IMR-90 (cell line): ENCODE measurements at regions not wholly inside any gene's neighbourhood (a gene's known extent, or its start where the extent isn't known, plus 50 kb on each side); places are given as distances from the start of the nearest gene placed in this dataset.

ENCODE experiments used
- ATAC-seq: fragments of 200-7000 bp; cut with Tn5 transposase; 2 replicates; pipeline ENCODE4 v1.9.1; 2020; ENCODE audit warnings: low read depth, mild to moderate bottlenecking, moderate library complexity
- BruUV-seq: library from RNA; stranded (reverse); fragments of 400-500 nt; replicated peaks from 2 replicates; lab custom pipeline; 2021; lab: Mats Ljungman, UMichigan
- CTCF ChIA-PET: fragments of 300-600 bp; formaldehyde crosslinking; extraction: SDS; loops from one replicate; lab custom pipeline; 2021; ENCODE audit warnings: antibody characterized with exemption; lab: Yijun Ruan, JAX
- POLR2A ChIA-PET: fragments of 300-600 bp; sonication (Branson Sonifier 250); formaldehyde crosslinking; loops from one replicate; lab custom pipeline; 2022; ENCODE audit warnings: antibody characterized with exemption; ENCODE audit not compliant: unreplicated experiment; lab: Charles Lee
- DNase-seq: peaks from one replicate; pipeline ENCODE4 v3.0.0; 2013
- H2AFZ ChIP-seq: replicated peaks from 2 replicates; pipeline ENCODE3; 2013; ENCODE audit warnings: low read length, mild to moderate bottlenecking; ENCODE audit not compliant: poor library complexity
- H2AK5ac ChIP-seq: 2 replicates; pipeline ENCODE4 v1.6.1; 2013; ENCODE audit warnings: low read depth, low read length, inconsistent platforms
- H2AK9ac ChIP-seq: replicated peaks from 2 replicates; pipeline ENCODE3; 2013; ENCODE audit warnings: mild to moderate bottlenecking, low read depth, low read length, moderate library complexity; ENCODE audit not compliant: poor library complexity
- H2BK120ac ChIP-seq: 2 replicates; pipeline ENCODE4 v1.6.1; 2013; ENCODE audit warnings: low read depth, low read length, inconsistent platforms
- H2BK15ac ChIP-seq: 3 replicates; pipeline ENCODE4 v1.6.1; 2013; ENCODE audit warnings: low read depth, low read length, inconsistent platforms
- H2BK20ac ChIP-seq: 2 replicates; pipeline ENCODE4 v1.6.1; 2013; ENCODE audit warnings: low read depth, mild to moderate bottlenecking, inconsistent platforms, low read length, moderate library complexity
- H2BK5ac ChIP-seq: 2 replicates; pipeline ENCODE4 v1.6.1; 2013; ENCODE audit warnings: mild to moderate bottlenecking, low read depth, low read length, inconsistent platforms; ENCODE audit not compliant: poor library complexity, severe bottlenecking
- H3K14ac ChIP-seq: replicated peaks from 2 replicates; pipeline ENCODE4 v1.6.1; 2013; ENCODE audit warnings: low read depth, low read length, inconsistent platforms
- H3K18ac ChIP-seq: 2 replicates; pipeline ENCODE4 v1.6.1; 2013; ENCODE audit warnings: low read depth, low read length, control low read depth
- H3K23ac ChIP-seq: 2 replicates; pipeline ENCODE4 v1.6.1; 2013; ENCODE audit warnings: low read depth, low read length, inconsistent platforms
- H3K27ac ChIP-seq: 2 replicates; pipeline ENCODE4 v1.5.1; 2013; ENCODE audit warnings: mild to moderate bottlenecking, control low read depth, low read length; ENCODE audit not compliant: insufficient read depth
- H3K27me3 ChIP-seq: 2 replicates; pipeline ENCODE4 v1.6.1; 2013; ENCODE audit warnings: low read length; ENCODE audit not compliant: control insufficient read depth, insufficient read depth
- H3K36me3 ChIP-seq: 2 replicates; pipeline ENCODE4 v1.6.1; 2013; ENCODE audit warnings: low read length, mixed read lengths; ENCODE audit not compliant: control insufficient read depth, insufficient read depth
- H3K4ac ChIP-seq: 2 replicates; pipeline ENCODE4 v1.6.1; 2013; ENCODE audit warnings: low read depth, low read length, inconsistent platforms
- H3K4me1 ChIP-seq: 2 replicates; pipeline ENCODE4 v1.6.1; 2013; ENCODE audit warnings: low read length, mixed read lengths; ENCODE audit not compliant: control insufficient read depth, insufficient read depth
- H3K4me2 ChIP-seq: 2 replicates; pipeline ENCODE4 v1.6.1; 2013; ENCODE audit warnings: low read depth, mild to moderate bottlenecking, control low read depth, low read length, moderate library complexity
- H3K4me3 ChIP-seq: 2 replicates; pipeline ENCODE4 v1.5.1; 2013; ENCODE audit warnings: low read depth, mild to moderate bottlenecking, control low read depth, low read length, moderate library complexity; ENCODE audit not compliant: insufficient read depth
- H3K56ac ChIP-seq: 2 replicates; pipeline ENCODE4 v1.6.1; 2013; ENCODE audit warnings: low read length, inconsistent platforms; ENCODE audit not compliant: insufficient read depth; ENCODE audit errors: extremely low read depth
- H3K79me1 ChIP-seq, 2 experiments: 2 replicates each; pipeline ENCODE4 v1.6.1; 2013; ENCODE audit warnings: low read length in 2 of 2, inconsistent platforms in 1 of 2, low read depth in 1 of 2
- H3K9ac ChIP-seq: 2 replicates; pipeline ENCODE4 v1.6.1; 2013; ENCODE audit warnings: low read depth, low read length, control low read depth
- H3K9me1 ChIP-seq: 2 replicates; pipeline ENCODE4 v1.6.1; 2013; ENCODE audit warnings: low read length, inconsistent platforms; ENCODE audit not compliant: insufficient read depth
- H3K9me3 ChIP-seq: 2 replicates; pipeline ENCODE4 v1.6.1; 2013; ENCODE audit warnings: low read length; ENCODE audit not compliant: control insufficient read depth, insufficient read depth
- H4K20me1 ChIP-seq: 2 replicates; pipeline ENCODE4 v1.6.1; 2013; ENCODE audit warnings: low read length, inconsistent platforms; ENCODE audit not compliant: insufficient read depth
- H4K5ac ChIP-seq: 2 replicates; pipeline ENCODE4 v1.6.1; 2013; ENCODE audit warnings: mild to moderate bottlenecking, low read depth, low read length, control low read depth
- H4K8ac ChIP-seq, 2 experiments: 2 replicates each; pipeline ENCODE4 v1.6.1; 2013; ENCODE audit warnings: low read depth in 2 of 2, low read length in 2 of 2, control low read depth in 1 of 2, inconsistent platforms in 1 of 2
- H4K91ac ChIP-seq: 2 replicates; pipeline ENCODE4 v1.6.1; 2013; ENCODE audit warnings: low read depth, low read length, inconsistent platforms; ENCODE audit not compliant: insufficient read depth
- FOS ChIP-seq: fragments of 150-350 bp; IDR thresholded peaks from 2 replicates; pipeline ENCODE4 v1.6.1; 2016; ENCODE audit warnings: low read depth, low read length
- WGBS, 2 experiments: methylation state at CpG; one replicate each; pipeline versions ENCODE4 v1.1.5 to v1.1.7; 2013; ENCODE audit warnings: missing lambda C conversion rate in 2 of 2; ENCODE audit not compliant: insufficient read length in 1 of 2; ENCODE audit errors: extremely low coverage in 2 of 2; 5-methylcytosine and 5-hydroxymethylcytosine counted together
- dilution Hi-C: fragments of 300-500 bp; cut with HindIII; formaldehyde crosslinking; loops from one replicate; pipeline ENCODE4 v1.14.3; 2018; ENCODE audit warnings: low sequenced_read_pairs; ENCODE audit not compliant: unreplicated experiment
- in situ Hi-C: fragments of 300-500 bp; cut with MboI; formaldehyde crosslinking; loops from 3 replicates; pipeline ENCODE4 v1.14.3; 2019; ENCODE audit warnings: low sequenced_read_pairs, inconsistent platforms, mixed read lengths
- intact Hi-C: fragments of 100-400 bp; cut with micrococcal nuclease; formaldehyde crosslinking; loops from 2 replicates; pipeline ENCODE4 v1.10.0; 2022

- Histone ChIP-seq H3K27me3 (no peaks in the 10 kb centered on the region), H2BK120ac (peak overlapping the region; percentile 28; the same call in 1 of the 2 replicates), H4K5ac (peak overlapping the region; percentile 44; the same call in 1 of the 2 replicates), H4K20me1 (no peaks in the 10 kb centered on the region), H3K36me3 (no peaks in the 10 kb centered on the region), H2BK15ac (no peak overlapping the region; the same call in 2 of the 3 replicates), H3K9me3 (0 out of 2 replicates have a peak, but pooled peaks cover 2% of the 10 kb centered on the region), H3K18ac (peak overlapping the region; percentile 6; the same call in 1 of the 2 replicates), H3K9me1 (peaks cover 12% of the 10 kb centered on the region; the same call in 1 of the 2 replicates), H2AK5ac (peak overlapping the region; percentile 74), H3K23ac (0 out of 2 replicates have a peak overlapping the region, but pooled peaks have one; percentile 29), H3K9ac (no peak overlapping the region), H3K4me1 (peaks cover 15% of the 10 kb centered on the region), H2BK5ac (no peak overlapping the region), H2BK20ac (peak overlapping the region; percentile 43; the same call in 1 of the 2 replicates), H3K4me2 (no peak overlapping the region), H2AK9ac (no peak overlapping the region), H3K4ac (peak overlapping the region; percentile 65), H4K91ac (peak overlapping the region; percentile 47; the same call in 1 of the 2 replicates), H2AFZ (no peak overlapping the region), H4K8ac (peak overlapping the region in 1 of 2 experiments; percentile 45; a peak in 2 of 4 replicates), H3K27ac (no peak overlapping the region), H3K14ac (peak overlapping the region; percentile 22; the same call in 1 of the 2 replicates), H3K56ac (no peak overlapping the region), H3K4me3 (no peak overlapping the region), H3K79me1 (no peaks in the 10 kb centered on the region; a peak in 1 of 4 replicates)
- CTCF ChIA-PET, result interaction anchor here (1.3 kb wide), 1 partner anchor 63 kb away, joined by 3 read pairs; no protein-coding TSS in a partner anchor
- no TSS peak for BruUV-seq
- in situ Hi-C loops (no loop called here), intact Hi-C loops (no loop called here), dilution Hi-C loops (no loop called here)
- POLR2A ChIA-PET, result no interaction called here
- no peak for DNase-seq
- ATAC-seq, result no peak
- WGBS, 2 experiments, result no CpG with 5 or more reads among the region's 3 CpGs
- TF ChIP-seq FOS, result no peak
Measured at GRCh38 chr14:51491036-51491545, 160.6 kb upstream of the FRMD6 start.
